ENCODE measurements at regions not wholly inside any gene's neighbourhood (a gene's known extent, or its start where the extent isn't known, plus 50 kb on each side); places are given as distances from the start of the nearest gene placed in this dataset.
A peak's percentile ranks its signal among the peaks of the same experiment; 100 is the strongest.

DNA sequence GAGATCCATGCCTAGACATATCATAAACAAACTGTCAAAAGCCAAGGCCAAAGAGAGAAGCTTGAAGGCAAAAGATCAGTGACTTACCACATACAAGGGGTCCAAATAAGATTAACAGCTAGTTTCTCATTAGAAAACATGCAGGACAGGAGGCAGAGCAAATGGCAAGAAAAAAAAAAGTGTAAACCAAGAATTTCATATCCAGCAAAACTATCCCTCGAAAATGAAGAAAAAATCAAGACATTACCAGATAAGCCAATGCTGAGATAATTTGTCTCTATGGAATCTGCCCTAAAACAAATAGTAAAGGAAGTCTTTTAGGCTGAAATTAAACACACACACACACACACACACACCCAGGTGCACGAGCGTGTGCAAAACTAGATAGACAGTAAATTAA lies 99.6 kb upstream of the NSMCE3 start:
- no peak for DNase-seq (ENCODE audit: low read depth)

DNA sequence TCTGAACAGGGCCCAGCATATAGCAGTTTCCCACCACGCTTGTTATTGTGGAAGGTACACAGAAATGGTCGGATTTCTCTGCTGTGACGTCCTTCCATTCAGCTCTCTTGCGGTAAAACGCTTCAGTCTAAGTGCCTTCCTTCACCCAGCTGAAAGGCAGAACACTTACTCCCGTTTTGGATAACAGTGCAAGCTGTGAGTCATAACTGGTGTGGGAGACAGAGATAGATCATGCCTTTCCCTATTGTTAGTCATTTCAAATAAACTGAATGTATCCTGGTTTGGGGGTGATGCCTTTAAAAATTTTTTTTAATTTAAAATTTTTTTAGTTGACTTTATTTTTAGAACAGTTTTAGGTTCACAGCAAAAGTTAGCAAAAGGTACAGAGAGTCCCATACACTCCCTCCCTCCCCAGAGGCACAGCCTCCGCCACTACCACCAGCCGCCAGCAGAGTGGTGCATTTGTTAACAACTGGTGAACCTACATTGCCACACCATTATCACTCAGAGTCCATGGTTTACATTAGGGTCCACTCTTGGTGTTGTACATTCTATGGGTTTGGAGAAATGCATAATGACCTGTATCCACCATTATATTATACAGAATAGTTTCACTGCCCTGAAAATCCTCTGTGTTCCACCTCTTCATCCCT lies 94.9 kb upstream of the NSMCE3 start:
- DNase-seq (ENCODE audit: low read depth): peak; percentile 65

DNA sequence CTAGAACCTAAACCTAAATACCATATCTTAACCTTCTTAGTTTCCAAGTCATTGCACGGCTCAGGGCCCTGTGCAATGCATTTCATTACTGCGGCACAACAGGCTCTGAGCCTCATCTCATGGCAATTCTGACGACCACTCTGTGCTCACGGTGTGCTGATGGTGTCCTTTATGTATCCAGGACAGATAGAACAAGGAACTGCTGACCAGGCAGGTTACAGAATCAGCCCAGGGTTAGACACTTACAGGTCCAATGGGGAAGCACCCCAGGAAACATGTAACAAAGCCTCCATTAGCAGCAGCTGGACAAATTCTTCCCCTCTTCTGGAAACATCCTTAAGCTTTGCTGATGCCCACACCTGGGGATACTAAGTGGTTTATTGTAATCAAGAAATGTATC lies 91.9 kb upstream of the NSMCE3 start:
- no peak for DNase-seq (ENCODE audit: low read depth)

DNA sequence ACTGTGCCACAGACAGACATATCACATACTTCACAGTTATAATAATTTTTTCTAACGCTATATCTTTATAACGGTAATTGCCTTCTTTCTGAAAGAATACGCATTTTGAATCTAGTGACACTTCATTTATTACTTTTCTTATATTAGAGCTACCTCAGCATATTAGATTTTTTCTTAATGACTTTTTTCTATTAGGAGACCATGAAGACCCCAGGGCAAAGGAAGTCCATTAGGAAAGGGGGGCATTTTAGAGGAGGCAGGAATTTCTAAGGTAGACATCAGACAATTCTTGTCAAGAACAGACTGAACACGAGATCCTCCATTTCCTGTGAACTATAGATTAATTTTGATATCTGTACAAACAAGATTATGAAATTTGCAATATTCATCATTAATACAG lies 90.5 kb upstream of the NSMCE3 start:
- DNase-seq (ENCODE audit: low read depth): no peak

DNA sequence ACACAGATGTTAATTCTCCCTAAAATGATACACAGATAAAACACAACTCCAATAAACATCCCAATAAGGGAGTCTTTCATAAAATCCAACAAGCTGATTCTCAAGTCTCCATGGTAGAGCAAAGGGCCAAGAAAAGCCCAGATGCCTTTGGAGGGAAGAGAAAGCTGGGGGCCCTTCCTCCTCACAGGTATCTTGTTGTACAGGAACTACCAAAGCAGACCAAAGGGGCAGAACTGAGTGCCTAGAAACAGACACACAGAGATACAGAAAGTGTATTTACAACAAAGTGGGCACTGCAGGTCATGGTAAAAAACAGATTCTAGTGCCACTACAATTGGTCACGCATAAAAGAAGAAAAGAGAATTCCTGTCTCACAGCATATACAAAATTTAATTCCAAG lies 87.2 kb upstream of the NSMCE3 start:
- no peak for DNase-seq (ENCODE audit: low read depth)

DNA sequence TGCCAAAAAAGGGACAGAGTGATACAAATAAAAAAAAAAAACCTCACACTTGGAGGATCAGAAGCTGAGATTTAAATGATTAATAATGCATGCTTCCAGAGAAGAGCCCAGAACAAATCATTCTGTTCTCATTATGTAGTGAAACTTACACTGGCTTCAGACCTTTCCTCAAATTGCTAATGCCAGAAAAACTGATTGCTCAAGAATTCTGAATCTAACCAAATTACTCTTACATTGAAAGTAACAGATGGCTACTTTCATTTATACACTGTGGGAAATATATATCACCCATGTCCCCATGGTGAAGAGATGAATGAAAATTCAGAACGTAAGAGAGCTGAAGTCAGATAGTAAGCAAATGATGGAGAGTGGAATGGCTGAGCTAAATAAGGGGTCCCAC lies 85.9 kb upstream of the NSMCE3 start:
- no peak for DNase-seq (ENCODE audit: low read depth)

DNA sequence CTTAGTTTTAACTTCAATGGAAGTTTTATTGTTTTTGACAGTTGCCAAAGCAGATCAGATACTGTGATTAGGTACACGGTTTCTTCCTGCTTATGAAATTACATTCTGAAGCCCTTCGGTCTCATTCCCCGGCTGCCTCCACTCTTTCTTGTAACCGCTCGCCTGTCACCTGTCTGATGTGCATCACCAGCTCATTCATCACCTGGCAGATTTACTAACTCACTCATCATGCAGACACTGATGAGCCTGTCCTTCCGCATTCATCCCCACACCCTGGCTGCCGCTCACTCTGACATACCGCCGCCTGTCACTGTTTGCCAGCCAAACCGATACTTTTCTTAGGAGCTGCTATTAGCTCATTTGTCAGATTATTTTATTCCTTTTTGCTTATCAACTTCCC lies 82.8 kb upstream of the NSMCE3 start:
- no peak for DNase-seq (ENCODE audit: low read depth)

DNA sequence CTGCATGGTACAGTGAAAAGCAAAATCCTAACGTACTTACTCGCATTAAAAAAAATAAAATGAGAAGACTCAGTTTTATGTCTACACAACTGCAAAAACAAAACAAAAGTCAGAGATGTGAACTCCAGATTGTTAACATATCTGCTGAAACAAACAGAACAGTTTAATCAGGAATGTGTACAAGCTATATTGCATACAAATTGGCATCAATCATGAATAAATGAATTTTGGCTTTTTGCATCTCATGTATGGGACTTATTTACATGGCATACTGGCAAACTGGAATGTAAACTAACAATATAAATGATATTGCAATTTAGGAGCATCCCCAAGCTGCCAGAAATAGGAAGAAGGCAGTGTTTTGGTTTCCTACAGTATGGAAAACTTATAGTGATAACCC lies 79.6 kb upstream of the NSMCE3 start:
- no peak for DNase-seq (ENCODE audit: low read depth)

DNA sequence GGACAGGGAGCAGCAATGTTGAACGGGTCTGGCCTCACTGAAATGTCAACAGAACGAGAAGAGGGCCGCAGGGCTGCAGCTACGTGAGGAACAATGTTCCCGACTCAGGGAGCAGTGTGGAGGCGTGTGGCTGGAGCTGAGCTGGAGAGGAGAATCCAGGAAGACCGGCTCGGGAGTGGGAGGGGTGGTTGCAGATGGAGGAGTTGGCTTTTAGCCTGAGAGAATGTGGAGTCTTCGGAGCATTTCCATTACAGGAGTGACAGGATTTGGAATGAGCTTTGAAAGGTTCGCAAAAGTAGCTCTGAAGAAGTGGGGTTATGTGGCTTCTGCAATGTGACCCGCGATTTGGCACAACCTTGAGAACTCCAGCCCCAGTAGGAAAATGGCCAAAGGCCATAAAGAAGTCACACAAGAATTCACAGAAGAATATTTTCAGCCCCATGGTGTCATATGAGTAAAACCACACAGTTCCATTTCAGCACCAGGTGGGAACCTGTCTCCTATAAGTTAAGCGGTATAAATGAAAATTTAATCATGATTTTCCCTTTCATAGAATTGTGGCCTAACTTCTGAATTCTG lies 78.8 kb upstream of the NSMCE3 start:
- DNase-seq (ENCODE audit: low read depth): peak; percentile 27

DNA sequence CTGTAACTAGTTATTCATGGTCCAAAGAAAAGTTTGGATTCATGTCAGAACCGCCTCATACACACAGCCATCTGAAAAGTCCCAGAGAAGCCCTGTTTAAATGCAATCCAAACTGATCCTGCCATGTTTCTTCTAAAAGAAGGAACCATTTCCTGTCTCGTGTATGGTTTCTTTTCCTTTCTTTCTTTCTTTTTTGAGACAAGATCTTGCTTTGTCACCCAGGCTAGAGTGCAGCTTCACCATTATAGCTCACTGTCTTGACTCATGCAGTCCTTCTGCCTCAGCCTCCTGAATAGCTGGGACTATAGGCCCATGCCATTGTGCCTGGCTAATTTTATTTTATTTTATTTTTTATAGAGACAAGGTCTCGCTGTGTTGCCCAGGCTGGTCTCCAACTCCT lies 77.4 kb upstream of the NSMCE3 start:
- no peak for DNase-seq (ENCODE audit: low read depth)

DNA sequence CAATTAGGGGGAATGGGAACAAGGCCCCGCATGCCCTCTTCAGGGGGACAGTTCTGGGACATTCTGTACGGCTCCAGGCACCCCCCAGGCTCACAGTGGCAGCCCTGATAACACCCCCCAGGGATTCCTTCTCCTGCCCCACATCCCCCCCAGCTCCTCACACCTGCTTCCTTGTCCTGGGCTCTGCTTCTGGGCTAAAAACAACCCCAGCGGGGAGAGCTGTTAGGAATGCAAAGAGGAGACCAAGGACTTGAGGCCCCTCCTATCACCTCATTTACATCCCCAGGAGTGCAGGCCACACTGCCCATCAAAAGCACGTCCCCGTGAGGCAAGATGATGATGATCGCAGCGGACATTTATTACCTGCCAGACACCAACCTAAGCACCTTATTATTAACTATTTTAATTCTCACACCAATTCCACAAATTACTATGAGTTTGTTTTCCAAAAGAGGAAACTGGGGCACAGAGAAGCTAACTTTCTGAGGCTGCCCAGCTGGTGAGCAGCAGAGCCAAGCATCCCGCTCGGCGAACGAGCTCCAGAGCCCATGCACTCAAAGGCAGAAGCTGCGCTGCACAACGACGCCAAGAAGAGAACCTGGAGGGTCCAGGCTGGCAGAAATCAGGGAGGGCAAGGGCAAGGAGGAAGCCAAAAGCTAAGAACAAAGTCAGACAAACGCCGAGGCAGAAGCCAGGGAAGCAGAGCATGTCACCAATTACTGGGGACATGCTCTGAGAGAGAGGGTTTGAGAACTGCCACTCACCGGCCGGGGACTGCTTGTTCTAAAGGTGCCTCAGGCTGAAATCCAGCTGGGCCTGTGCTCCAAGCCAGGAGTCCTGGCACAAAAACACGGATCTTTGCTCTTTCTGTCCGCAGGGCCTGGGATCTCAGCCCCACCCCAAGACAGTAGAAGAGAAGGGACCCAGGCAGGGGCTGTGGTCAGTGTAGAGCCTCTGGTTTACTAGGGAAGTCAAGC lies 76.2 kb upstream of the NSMCE3 start:
- no peak for DNase-seq (ENCODE audit: low read depth)

DNA sequence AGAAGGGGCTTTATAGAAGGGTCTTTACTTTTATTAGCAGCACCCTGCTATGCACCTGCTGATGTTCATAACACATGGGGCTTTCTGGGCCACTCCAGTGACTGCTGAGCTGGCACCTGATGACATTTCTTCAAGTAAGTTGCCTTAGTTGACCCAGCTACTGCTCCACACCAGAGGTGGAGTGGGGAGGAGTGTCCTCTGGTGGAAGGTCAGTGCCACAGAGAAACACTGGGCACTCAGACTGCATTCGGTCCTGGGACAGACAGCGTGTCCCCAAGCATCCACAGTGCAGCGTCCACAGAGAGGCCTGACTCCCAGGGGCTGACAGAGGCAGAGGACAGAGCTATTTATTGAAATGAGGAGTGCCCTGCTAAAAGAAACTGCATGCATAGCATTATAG lies 74.9 kb upstream of the NSMCE3 start:
- no peak for DNase-seq (ENCODE audit: low read depth)

DNA sequence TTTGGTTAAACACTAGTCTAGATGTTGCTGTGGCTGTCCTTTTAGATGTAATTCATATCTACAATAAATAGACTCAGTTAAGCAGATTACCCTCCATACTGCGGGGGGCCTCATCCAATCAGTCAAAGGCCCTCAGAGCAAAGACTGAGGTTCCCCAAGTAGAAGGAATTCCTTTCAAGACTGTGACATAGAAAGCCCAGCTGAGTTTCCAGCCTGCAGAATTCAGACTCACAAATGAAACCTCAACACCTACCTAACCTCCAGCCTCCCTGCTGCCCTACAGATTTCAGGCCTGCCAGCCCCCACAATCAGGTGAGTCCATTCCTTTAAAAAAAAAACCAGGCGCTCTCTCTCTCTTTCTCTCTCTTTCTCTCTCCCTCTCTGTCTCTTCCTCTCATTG lies 73.6 kb upstream of the NSMCE3 start:
- no peak for DNase-seq (ENCODE audit: low read depth)

DNA sequence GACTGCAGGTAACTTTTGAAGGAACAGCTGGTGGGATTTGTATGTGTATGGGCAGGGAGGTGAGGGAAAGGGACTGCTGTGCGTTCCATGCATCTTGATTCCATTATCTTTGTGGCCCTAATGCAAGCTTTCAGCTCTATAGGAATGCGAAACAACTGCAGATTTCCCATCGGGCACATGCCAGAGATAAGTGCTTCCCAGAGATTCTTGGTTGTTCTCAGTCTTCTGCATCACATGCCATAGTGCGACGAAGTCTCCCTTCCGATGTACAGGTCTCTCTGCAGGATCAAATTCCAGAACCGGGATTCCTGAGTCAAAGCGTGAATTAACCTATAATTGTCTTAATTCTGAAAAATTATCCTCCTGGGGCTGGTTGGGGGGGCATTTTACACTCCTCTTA lies 72.6 kb upstream of the NSMCE3 start:
- no peak for DNase-seq (ENCODE audit: low read depth)

DNA sequence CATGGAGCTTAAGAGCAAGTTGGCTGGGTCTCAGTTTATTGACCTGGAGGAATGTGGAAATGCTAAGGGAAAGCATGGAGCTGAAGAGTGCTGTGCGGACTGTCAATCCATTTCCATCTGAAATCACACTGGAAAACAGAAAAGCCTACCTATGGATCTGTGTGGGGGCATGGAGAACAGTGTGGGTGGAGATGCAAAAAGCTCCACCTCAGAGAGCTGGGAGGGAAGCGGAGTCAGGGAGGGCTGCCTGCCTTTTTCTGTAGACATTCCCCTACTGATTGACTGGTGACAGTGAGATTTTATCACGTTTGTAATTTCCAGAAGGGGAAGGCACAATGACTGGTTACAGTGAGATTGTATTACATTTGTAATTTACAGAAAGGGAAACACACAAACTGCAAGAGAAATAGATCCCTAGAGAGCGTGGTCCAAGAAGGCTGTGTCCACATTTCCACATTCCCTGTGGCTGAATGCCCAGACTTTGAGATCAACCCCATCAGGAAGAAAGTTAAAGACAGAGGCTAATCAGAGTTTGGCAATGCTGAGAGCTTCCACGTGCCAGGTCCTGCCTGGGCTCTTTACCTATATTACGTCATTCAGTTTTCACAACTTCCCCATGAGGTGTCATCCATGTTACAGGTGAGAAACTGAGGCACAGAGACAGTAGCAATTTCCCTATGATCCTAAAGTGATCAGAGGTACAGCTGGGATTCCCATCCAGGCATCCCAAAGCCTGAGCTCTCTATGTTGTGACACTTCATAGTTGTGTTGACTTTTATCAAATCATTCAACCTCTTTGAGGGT lies 67.7 kb upstream of the NSMCE3 start:
- DNase-seq (ENCODE audit: low read depth): peak; percentile 13

DNA sequence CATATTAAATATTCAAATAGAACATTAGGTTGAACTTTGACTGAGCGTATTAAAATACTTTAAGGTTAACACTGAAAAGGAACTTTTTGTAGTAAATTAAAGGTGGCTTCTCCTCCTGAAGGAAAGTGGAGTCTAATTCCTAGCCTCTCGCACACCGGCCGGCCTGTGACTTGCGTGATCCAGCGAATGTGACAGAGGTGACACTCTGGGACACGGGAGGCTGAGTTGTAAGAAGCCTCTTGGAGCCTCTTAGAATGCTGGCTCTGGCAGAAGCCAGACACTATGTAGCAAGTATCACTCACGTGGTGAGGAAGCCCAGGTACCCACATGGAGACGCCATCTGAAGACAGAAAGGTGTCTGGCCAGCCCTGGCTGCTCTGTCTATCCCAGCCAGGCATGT lies 64.9 kb upstream of the NSMCE3 start:
- no peak for DNase-seq (ENCODE audit: low read depth)

DNA sequence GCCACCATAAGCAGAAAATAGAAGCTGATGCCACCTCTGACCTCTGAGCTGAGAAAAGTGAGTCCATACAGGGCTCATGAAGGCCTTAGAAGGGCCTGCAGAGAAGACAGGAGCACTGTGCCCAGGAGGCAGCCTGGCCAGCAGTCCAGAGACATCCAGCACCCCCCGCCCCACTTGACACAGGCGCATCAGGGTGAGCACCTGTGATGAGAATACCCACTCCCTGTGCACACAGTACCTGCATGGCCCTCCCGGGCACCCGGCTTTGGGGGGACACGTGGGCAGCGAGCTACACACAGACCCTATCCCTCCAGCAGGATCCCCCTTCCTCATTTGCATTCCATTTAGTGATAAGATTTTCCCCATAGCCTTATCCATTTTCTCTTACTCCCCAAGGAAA lies 63.6 kb upstream of the NSMCE3 start:
- DNase-seq (ENCODE audit: low read depth): no peak

DNA sequence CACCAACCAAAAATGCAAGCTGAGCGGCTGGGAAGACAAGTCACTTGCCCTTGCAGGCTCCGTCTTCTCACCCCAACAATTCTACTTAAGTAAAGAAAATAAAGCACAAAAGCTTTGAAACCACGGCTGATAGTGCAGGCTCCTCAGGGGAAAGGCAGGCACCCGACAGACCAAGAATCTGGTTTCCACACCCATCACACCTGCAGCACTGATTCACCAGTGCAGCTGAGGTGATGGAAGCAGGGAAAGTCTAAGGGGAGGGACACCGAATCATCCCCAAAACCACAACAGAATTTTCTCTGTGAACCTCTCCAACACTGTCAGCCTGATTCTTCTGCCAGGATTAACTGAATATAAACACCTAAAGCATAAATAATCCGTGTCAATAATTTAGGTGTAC lies 62.0 kb upstream of the NSMCE3 start:
- DNase-seq (ENCODE audit: low read depth): no peak

DNA sequence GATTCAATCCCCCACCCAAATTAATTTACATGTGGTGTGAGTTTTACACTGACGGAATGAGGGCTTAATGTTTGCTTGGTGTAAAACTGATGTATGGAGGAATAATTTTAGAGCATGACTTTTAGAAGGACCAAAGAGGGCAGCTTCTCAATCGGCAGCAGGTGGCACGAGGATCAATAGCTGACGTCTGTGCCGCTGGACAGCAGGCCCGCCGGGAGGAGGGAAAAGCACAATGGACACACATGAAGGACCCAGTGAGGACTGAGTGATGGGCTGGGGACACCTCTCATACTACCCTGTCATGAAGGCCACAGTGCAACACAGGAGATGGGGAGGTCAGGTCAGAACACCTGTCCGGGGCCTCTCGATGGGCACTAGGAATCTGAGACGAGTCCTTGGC lies 61.4 kb upstream of the NSMCE3 start:
- DNase-seq (ENCODE audit: low read depth): no peak

DNA sequence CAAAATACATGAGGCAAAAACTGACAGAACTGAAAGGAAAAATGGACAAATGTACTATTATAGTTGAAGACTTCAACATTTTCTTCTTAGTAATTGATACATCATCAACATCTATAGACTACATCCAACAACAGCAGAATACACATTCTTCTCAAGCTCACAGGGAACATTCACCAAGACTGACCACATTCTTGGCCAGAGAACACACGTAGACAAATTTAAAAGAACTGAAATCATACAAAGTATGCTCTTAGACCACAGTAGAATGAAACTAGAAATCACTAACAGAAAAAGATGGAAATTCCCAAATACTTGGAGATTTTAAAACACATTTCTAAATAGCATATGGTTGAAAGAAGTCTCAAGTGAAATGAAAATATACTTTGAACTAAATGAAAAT lies 55.1 kb upstream of the NSMCE3 start:
- DNase-seq (ENCODE audit: low read depth): no peak

DNA sequence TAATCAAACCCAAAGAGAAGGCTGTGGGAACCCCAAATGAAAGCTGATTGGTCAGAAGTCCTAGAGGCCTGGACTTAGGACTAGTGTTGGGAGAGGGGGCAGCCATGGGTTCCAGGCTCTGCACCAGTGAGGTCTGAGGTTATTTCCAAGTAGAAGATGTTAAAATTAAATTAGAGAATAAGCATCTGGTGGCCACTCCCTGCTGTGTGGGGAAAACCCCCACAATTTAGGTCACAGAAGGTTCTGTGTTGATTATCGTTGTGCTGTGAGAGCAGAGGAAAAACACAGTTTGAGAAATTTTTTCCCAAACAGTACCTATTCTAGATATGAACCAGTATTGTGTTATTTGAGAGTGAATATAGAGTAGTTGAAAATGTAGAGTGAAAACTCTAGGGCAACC lies 53.9 kb upstream of the NSMCE3 start:
- no peak for DNase-seq (ENCODE audit: low read depth)

DNA sequence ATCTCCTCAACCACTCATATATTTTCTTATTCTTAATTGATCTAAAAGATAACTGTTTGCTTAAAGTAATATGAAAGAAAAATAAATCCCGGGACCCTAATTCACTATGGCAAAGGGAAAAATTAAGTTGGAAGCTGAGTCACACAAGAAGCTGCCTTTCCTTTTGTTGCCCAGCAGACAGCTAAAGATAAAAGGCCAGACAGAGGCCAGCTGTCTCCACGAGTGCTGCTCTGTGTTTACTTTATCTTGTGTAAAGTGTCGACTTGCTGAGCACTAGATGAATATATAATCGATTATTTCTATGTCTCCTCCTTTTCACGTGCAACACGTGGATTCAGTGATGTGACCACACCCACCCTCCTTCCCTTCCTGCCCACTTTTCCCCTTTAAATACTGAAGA lies 52.8 kb upstream of the NSMCE3 start:
- DNase-seq (ENCODE audit: low read depth): no peak

DNA sequence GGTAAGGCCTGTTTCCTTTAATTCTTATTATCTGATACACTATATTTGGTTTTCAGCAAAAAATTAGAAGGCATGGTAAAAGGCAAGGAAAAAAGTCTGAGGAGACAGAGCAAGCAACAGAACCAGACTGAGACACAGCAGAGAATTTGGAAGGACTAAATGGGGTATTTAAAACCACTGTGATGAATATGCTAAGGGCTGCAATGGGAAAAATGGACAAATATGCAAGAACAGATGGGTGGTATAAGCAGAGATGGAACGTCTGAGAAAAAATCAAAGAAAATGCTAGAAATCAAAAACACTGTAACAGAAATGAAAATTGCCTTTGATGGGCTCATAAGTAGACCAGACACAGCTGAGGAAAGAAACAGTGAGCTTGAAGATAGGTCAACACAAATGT lies 50.8 kb upstream of the NSMCE3 start:
- DNase-seq (ENCODE audit: low read depth): no peak

Measured in EH (cell line).